ENCODE measurements at regions not wholly inside any gene's neighbourhood (a gene's known extent, or its start where the extent isn't known, plus 50 kb on each side); places are given as distances from the start of the nearest gene placed in this dataset.

GRCh38 chr6:40936818-40937251 lies 102.2 kb downstream of the UNC5CL start:
- no peak for DNase-seq

- no peak for DNase-seq
Observed at GRCh38 chr6:40933864-40934263, 105.2 kb downstream of the UNC5CL start.

GRCh38 chr6:40932953-40933352 lies 106.1 kb downstream of the UNC5CL start:
- DNase-seq = no peak

DNA sequence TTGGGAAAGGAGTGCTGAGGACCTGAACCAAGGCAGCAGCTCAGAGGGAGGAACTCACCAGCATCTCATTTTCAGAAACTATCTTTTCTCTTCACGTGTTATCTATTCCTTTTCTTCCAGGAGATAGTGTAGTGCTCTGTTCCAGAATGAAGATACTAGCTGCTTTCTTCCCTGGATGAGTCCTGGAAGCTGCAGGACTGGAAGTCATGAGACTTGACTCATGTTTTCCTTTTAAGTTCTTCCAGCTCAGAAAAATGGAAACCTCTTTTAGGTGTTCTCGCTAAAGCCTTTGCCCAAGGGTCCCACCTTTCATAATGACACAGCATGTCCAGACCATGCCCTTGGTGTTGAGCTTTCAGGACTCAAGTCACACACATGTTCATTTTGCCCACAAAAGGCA lies 106.7 kb downstream of the UNC5CL start:
- DNase-seq = no peak

DNA sequence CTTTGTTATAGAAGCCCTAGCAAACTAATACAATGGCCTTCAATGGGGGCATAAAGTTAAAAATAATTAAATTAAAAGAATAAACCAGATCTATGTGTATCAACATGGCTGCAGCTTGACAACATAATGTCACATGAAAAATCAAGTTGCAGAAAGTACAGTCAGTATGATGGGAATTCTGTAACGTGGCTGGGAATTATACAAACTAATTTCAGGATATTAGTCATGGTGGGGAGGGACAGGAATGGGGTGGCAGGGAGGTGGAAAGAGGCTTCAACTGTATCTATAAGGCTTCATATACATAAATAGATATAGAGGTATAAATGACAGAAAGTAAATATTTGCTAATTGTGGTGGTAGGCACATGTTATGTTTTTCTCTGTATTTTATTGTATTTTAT lies 107.1 kb downstream of the UNC5CL start:
- DNase-seq = no peak

DNA sequence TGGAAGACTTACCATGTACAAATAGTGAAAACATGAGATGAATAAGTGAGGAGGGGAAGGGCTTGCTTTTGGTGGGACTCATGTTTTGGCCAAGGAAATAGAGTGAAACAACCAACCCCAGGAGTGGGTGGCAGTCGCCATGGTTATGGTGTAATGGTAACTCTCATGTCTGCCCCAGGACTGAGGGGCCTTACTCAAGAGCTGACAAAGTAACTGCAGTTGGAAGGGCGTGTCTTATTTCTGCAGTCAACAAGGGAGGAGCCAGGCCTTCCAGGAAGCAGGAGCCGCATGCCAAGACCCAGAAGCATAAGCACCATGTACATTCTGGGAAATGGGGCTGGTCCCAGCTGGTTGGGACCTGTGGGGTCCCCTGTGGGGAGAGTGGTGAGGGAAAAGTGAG lies 108.5 kb downstream of the UNC5CL start:
- DNase-seq = no peak

- DNase-seq = no peak
Observed at GRCh38 chr6:40930045-40930444, 109.0 kb downstream of the UNC5CL start.

DNA sequence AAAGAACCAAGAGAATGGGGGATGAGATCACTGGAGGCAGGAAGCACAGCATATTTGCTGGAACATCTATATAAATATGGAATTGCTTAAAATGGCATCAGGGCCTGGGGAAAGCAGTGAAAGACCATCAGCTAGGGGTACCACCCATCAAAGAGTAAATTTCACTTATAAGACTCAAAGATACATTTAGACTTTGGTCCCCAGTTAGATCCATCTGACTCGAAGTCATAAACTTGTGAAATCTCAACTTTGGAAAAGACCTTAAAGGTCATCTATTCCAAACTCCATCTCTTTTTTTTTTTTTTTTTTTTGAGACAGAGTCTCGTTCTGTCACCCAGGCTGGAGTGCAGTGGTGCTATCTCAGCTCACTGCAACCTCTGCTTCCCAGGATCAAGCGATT lies 109.8 kb downstream of the UNC5CL start:
- DNase-seq = no peak

DNA sequence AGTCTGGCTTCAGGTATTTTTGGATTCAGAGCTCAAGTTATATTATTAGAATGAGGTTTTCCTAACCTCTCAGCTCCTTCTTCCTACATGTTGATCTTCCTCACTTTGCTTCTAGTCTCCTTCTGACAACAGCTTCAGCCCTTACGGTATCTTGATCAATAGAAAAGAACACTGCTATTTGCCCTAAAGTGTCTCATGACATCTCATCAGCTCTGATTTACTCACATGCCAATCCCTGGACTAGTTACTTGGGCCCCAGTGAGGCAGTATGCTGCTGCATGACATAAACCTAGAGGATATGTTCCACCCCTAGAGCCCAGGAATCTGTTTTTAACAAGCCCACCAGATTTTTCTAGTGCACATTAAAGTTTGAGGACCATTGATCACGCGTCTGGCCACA lies 110.3 kb downstream of the UNC5CL start:
- DNase-seq = no peak

DNA sequence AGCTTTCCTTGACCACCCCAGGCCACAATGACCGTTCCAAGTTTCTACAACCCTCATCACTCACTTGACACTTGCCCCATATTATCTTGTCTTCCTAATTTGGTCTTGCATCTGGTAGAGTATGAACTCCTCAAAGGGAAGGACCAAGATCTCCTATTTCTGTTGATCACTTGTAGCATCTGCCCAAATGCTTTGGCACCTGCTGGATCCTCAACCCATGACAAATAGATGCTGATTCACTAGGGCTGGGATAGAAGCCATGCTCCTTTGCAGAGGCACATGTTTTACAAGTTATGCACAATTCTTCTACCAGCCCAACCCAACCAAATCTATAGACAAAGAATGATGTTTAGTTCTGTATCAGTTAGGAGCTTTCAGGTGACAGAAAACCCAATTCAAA lies 110.7 kb downstream of the UNC5CL start:
- DNase-seq = no peak

- no peak for DNase-seq
Observed at GRCh38 chr6:40925341-40925740, 113.7 kb downstream of the UNC5CL start.

- DNase-seq = no peak
Observed at GRCh38 chr6:40924839-40925238, 114.2 kb downstream of the UNC5CL start.

DNA sequence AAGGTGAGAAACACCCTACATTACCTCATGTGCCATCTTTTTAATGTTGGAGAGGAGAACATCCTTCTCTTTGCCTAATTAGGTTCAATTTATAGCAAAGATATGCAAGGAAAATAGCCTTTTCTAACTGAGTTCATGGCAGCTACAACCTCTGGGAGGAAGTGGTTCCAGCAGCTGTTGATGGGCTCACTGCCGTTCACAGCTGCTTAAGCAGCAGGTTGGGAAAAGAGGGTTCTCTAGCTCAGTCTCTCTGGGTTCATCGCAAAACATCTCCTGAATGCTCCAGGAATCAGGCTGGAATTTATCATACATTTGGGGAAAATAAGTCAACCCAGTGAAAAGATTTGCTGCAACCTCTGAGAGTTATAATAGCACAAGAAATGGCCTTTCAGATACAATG lies 115.1 kb downstream of the UNC5CL start:
- no peak for DNase-seq

- DNase-seq = no peak
Observed at GRCh38 chr6:40923326-40923725, 115.7 kb downstream of the UNC5CL start.

DNA sequence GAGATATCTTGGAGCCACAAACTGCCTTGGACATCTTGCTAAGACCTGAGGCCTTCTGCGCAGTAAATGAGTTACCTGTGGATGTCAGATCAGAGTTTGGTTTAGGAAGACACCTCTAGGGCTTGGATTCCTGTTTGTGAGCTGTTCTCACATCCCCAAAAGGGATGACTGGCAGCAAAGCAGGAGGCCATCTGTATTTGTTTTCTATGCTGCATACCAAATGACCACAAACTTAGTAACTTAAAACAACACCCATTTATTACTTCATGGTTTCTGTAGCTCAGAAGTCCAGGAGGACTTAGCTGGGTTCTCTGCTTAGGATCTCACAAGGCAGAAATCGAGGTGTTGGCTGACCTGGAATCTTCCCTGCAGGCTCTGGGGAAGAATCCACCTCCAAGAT lies 116.7 kb downstream of the UNC5CL start:
- DNase-seq = no peak

DNA sequence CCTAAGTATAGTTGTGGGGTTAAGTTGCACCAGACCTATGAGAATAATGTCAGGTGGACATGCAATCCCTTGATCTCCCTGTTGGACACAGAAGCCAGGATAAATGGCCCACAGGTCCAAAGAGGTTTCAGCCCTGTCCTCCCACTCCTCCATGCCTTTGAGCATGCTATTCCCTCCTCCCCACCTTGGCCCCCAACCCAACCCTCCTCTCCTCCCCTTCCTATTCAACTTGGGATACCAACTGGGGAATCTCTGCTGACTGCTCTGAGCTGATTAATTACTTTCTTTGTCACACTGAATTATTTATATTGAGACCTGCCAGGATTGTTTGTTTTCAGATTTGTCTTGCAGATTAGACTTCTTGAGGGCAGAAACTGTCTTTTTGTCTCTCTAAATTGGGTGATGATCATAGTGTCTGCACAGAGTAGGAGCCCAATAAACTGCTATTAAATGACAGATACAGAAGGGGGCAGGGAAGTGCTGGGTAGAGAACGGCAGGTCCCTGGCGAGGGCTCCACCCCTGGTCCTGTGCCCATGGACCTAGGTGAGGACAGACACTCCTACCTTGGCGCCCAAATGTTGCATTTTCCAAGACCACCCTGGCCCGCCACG lies 120.9 kb downstream of the UNC5CL start:
- no peak for DNase-seq

- DNase-seq = no peak
Observed at GRCh38 chr6:40917603-40918002, 121.4 kb downstream of the UNC5CL start.

DNA sequence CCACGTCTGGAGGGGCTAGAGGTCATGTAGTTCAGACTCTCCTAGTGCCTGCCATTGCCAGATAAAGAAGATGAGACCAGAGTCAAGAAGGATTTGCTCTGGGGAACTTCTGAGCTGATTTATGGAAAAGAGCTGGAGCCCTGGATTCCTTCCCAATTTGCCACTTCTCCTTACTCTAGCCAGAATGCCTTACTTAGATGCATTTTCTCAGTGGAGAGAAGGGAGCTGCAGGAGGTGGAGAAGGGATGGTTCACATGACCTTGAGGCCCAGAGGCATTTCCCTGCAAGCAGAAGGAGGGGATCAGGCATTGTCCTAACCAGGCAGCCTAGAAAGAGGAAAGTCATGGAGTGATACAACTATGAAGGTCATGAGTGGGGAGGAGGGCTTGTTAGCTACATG lies 122.2 kb downstream of the UNC5CL start:
- DNase-seq = no peak

DNA sequence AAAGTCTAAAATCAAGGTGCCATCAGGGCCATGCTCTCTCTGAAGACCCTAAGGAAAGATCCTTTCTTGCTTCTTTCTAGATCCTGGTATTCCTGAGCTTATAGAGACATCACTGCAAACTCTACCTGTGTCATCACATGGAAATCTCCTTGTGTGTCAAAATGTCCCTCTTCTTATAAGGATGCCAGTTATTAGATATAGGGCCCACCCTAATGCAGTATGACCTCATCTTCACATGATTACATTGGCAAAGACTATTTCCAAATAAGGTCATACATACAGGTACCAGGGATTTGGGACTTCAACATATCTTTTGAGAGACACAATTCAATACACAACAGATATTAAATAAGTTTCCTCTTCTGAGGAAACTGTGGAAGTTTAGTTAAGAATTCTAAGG lies 123.9 kb downstream of the UNC5CL start:
- no peak for DNase-seq

GRCh38 chr6:40914005-40914404 lies 125.0 kb downstream of the UNC5CL start:
- DNase-seq = no peak

DNA sequence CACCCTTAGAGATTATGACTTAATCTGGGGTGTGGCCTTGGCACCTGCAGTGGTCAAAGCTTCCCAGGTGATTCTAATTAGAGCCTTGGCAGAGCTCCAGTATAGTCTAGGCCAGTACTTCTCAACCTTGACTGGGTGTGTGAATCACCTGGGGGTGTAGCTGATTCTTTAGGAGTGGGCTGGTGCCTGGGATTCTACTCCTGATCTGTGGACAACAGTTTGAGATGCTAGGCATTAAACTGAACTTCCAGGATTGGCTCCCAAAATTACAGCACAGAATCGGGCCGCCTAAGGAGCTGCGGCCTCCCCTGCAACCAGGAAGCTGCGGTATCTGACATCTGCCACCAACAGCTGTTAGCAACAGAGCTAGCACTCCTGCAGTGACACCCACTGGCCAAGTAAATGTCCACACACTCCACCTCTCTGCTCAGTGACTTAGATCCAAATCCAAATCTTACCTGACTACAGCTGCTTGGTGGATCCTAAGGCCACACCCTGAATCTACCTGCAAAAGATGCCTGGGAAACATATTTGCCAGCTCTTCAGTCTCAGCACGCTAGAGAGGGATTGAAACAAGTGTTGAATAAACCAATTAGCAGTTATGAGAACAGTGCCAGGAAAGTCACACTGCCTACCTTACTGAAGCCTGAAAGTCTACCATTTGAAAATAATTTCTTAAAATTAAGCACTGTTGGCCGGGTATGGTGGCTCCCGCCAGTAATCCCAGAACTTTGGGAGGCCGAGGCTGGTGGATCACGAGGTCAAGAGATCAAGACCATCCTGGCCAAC lies 126.7 kb downstream of the UNC5CL start:
- peak; percentile 92 for DNase-seq

DNA sequence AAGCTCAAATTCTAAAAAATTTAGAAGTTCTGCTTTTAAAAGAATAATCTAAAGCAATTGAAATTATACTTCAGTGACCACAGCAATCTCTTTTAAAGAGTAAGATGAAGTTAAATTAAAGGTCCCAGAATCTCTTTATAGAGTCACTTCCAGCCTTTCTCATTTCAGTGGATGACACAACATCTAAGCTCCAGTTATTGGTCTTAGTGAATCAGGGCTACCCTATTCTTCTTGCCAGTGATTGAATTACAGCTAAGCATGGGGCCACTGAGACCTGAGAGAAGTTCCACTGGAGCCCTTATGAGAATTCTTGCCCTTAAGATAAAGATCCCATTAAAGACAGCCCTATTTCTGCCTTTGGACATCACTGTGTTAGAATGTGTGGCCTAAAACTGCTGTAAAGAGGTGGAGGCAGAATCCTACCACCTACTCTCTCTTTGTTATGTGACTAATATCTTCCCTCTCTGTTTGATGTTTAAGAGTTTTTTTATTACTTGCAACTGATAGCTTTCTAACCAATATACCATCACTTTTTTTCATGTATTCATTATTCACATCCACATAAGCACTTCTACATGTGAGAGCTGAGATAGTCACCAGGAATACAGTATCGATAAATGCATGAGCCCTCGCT lies 128.6 kb downstream of the UNC5CL start:
- no peak for DNase-seq

- no peak for DNase-seq
Observed at GRCh38 chr6:40909811-40910210, 129.2 kb downstream of the UNC5CL start.

- DNase-seq = peak; percentile 91
Observed at GRCh38 chr6:40907198-40907701, 131.8 kb downstream of the UNC5CL start.
